Sigmoid colon (tissue), 6 donors: ENCODE measurements at regions not wholly inside any gene's neighbourhood (a gene's known extent, or its start where the extent isn't known, plus 50 kb on each side); places are given as distances from the start of the nearest gene placed in this dataset.

ENCODE experiments used
- DNase-seq: peaks from one replicate; pipeline ENCODE4 v3.0.0-alpha.2; 2019
- H3K27ac ChIP-seq, 4 donors: fragments of 200-600 bp; sonication (generic); one replicate each; pipeline ENCODE4 v1.5.1; 2016 to 2019; ENCODE audit warnings: mild to moderate bottlenecking in 1 of 4
- H3K27me3 ChIP-seq, 3 donors: fragments of 200-600 bp; sonication (generic); one replicate each; pipeline ENCODE4 v1.5.1; 2019; ENCODE audit warnings: mild to moderate bottlenecking in 1 of 3
- H3K36me3 ChIP-seq, 4 donors: fragments of 200-600 bp; sonication (generic); one replicate each; pipeline ENCODE4 v1.5.1; 2016 to 2019
- H3K4me1 ChIP-seq, 4 donors: fragments of 200-600 bp; sonication (generic); one replicate each; pipeline ENCODE4 v1.5.1; 2017 to 2019
- H3K4me3 ChIP-seq, 4 donors: fragments of 200-600 bp; sonication (generic); one replicate each; pipeline ENCODE4 v1.5.1; 2017 to 2019; ENCODE audit warnings: mild to moderate bottlenecking in 2 of 4, moderate library complexity in 1 of 4
- H3K9me3 ChIP-seq, 4 donors: fragments of 200-600 bp in 3 of 4; sonication (generic) in 3 of 4; one replicate each; pipeline versions ENCODE4 v1.5.1 to v1.6.1; 2013 to 2019
- CTCF ChIP-seq, 4 experiments: fragments of 450-650 bp in 3 of 4; fragments of 200-600 bp in 1 of 4; IDR thresholded peaks; one replicate each; pipeline ENCODE4 v1.5.1; 2016 to 2019; ENCODE audit warnings: antibody characterized with exemption in 4 of 4, mild to moderate bottlenecking in 3 of 4, moderate library complexity in 2 of 4
- EP300 ChIP-seq, 4 donors: sonication (generic); formaldehyde crosslinking; IDR thresholded peaks; one replicate each; pipeline ENCODE4 v1.6.1; 2017; ENCODE audit warnings: antibody characterized with exemption in 4 of 4
- POLR2A ChIP-seq, 2 donors: fragments of 450-650 bp; IDR thresholded peaks; one replicate each; pipeline ENCODE4 v1.6.1; 2016; ENCODE audit warnings: antibody characterized with exemption in 2 of 2, mild to moderate bottlenecking in 2 of 2, moderate library complexity in 2 of 2
- POLR2AphosphoS5 ChIP-seq, 4 donors: sonication (generic); formaldehyde crosslinking; IDR thresholded peaks; one replicate each; pipeline ENCODE4 v1.6.1; 2017; ENCODE audit warnings: antibody characterized with exemption in 4 of 4
- WGBS, 2 donors: extraction: QIAGEN DNeasy Blood & Tissue Kit; methylation state at CpG; one replicate each; pipeline ENCODE4 v1.1.7; 2013; 5-methylcytosine and 5-hydroxymethylcytosine counted together
- intact Hi-C: fragments of 100-400 bp; cut with DNase I; formaldehyde crosslinking; loops from one replicate; pipeline ENCODE4 v1.15.1; 2023
- donor health status: healthy with polysubstance abuse.
- donor health status: healthy.

DNA sequence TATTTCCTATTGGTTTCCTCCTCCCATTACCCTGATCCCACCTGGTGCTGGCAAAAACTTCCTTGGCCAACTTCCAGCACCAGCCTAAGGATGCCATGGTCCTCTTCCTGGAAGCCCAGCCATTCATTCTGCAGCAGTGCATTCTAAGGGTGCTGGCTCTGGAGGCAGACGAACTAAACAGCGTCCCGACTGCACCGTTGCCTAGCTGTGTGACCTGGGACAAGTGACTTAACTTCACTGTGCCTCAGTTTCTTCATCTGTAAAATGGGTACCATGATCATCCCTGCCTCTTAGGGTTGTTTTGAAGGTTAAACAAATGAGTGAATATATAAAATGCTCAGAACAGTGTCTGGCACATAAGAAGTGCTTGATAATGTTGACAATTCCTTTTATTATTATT, 120.9 kb upstream of the ZNF217 start:
- intact Hi-C loops: no loop called here
- 96 to 97% methylated on average over 4 of the region's 4 CpGs for WGBS, 2 donors
- H3K4me1 ChIP-seq: peaks cover 0 to 6% (median 0%) of the 10 kb centered on the region in 4 donors
- H3K36me3 ChIP-seq: no peaks in the 10 kb centered on the region
- H3K27me3 ChIP-seq: no peaks in the 10 kb centered on the region
- TF ChIP-seq POLR2AphosphoS5 (IDR thresholded peaks at IDR 0.05) (no peak), EP300 (IDR thresholded peaks at IDR 0.05) (no peak), POLR2A (IDR thresholded peaks at IDR 0.05) (no peak), CTCF (IDR thresholded peaks at IDR 0.05) (no peak)
- no peak overlapping the region for H3K4me3 ChIP-seq
- no peak for DNase-seq
- no peak overlapping the region for H3K27ac ChIP-seq
- no peaks in the 10 kb centered on the region for H3K9me3 ChIP-seq

GRCh38 chr20:53713328-53714056, 119.9 kb upstream of the ZNF217 start:
- Histone ChIP-seq H3K9me3 (no peaks in the 10 kb centered on the region), H3K4me1 (peaks cover 0 to 6% (median 0%) of the 10 kb centered on the region in 4 donors), H3K4me3 (no peak overlapping the region), H3K27me3 (no peaks in the 10 kb centered on the region), H3K27ac (no peak overlapping the region), H3K36me3 (no peaks in the 10 kb centered on the region)
- TF ChIP-seq CTCF (IDR thresholded peaks at IDR 0.05) (peak in 1 of 4 experiments; percentile 12), EP300 (IDR thresholded peaks at IDR 0.05) (no peak), POLR2AphosphoS5 (IDR thresholded peaks at IDR 0.05) (no peak), POLR2A (IDR thresholded peaks at IDR 0.05) (peak in 1 of 2 donors; percentile 19)
- DNase-seq: no peak
- 92 to 94% methylated on average over 17 of the region's 17 CpGs for WGBS, 2 donors
- intact Hi-C loops: no loop called here

DNA sequence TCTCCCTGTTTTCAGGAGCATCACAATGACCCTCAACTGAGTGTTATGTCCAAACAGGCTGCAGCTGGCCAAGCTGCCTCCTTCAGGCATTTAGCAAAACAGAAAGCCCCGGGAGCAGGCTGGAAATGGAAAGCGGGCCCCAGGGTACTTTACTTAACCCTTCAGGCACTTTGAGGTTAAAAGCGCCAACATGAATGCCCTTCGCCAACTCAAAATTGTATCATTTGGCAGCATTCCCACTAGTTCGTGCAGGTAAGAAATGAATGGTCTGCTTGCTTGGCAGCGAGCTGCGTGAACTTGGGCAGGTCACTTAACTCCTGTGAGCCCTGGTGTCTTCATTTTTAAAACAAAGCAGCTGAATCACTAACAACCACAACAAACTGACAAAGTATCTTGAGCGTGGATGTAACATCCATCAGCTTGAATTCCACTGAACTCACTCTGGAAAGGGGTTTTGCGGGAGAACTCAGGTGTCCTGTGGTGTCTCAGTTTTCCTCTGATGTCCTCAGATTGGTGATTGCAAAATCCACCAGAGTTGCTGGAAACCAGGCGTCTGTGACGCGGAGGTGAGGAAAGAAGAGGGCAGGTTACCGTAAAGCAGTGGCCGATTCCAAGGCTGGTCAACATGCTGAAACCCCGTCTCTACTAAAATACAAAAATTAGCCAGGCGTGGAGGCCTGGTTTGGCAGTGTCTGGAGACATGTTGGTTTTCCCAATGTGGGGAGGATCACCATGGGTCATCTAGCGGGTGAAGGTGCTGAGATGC, 118.8 kb upstream of the ZNF217 start:
- 81 to 89% methylated on average over 17 of the region's 17 CpGs for WGBS, 2 donors
- DNase-seq: no peak
- intact Hi-C loops: no loop called here
- Histone ChIP-seq H3K9me3 (no peaks in the 10 kb centered on the region), H3K27ac (no peak overlapping the region), H3K4me1 (peaks cover 0 to 10% (median 2%) of the 10 kb centered on the region in 4 donors), H3K36me3 (no peaks in the 10 kb centered on the region), H3K4me3 (no peak overlapping the region), H3K27me3 (no peaks in the 10 kb centered on the region)
- TF ChIP-seq POLR2AphosphoS5 (IDR thresholded peaks at IDR 0.05) (no peak), EP300 (IDR thresholded peaks at IDR 0.05) (no peak), CTCF (IDR thresholded peaks at IDR 0.05) (no peak), POLR2A (IDR thresholded peaks at IDR 0.05) (no peak)

GRCh38 chr20:53711333-53712211, 117.9 kb upstream of the ZNF217 start:
- no peak overlapping the region for H3K4me3 ChIP-seq
- 77 to 83% methylated on average over 11 of the region's 11 CpGs for WGBS, 2 donors
- no peaks in the 10 kb centered on the region for H3K27me3 ChIP-seq
- intact Hi-C loops: no loop called here
- H3K36me3 ChIP-seq: no peaks in the 10 kb centered on the region
- no peaks in the 10 kb centered on the region for H3K9me3 ChIP-seq
- H3K27ac ChIP-seq: no peak overlapping the region
- DNase-seq: no peak
- TF ChIP-seq POLR2A (IDR thresholded peaks at IDR 0.05): peak in 1 of 2 donors; percentile 7
- TF ChIP-seq POLR2AphosphoS5 (IDR thresholded peaks at IDR 0.05): no peak
- H3K4me1 ChIP-seq: peaks cover 0 to 18% (median 10%) of the 10 kb centered on the region in 4 donors
